HepG2 (cell line): ENCODE measurements at regions not wholly inside any gene's neighbourhood (a gene's known extent, or its start where the extent isn't known, plus 50 kb on each side); places are given as distances from the start of the nearest gene placed in this dataset.

ENCODE experiments used
- ATAC-seq: fragments of 200-7000 bp; cut with Tn5 transposase; 3 replicates; pipeline ENCODE4 v1.9.1; 2020; ENCODE audit warnings: mild to moderate bottlenecking, moderate library complexity
- BruUV-seq: library from RNA; stranded (reverse); fragments of 400-500 nt; replicated peaks from 2 replicates; lab custom pipeline; 2021; lab: Mats Ljungman, UMichigan
- CTCF ChIA-PET: fragments of 300-600 bp; formaldehyde crosslinking; extraction: SDS; loops from one replicate; lab custom pipeline; 2021; ENCODE audit warnings: low total read pairs, inconsistent platforms, low intra/inter-chr PET ratio; lab: Yijun Ruan, JAX
- POLR2A ChIA-PET: fragments of 350-600 bp; sonication (Branson Sonifier 250); formaldehyde crosslinking; loops from one replicate; lab custom pipeline; 2020; ENCODE audit warnings: antibody characterized with exemption, inconsistent platforms; lab: Yijun Ruan, JAX
- DNase-seq: peaks from one replicate; pipeline ENCODE4 v3.0.0-alpha.2; 2015; ENCODE audit warnings: low spot score
- FAIRE-seq: peaks from 3 replicates; lab custom pipeline; 2011; peaks lifted over from hg19 to GRCh38; lab: Jason Lieb, UNC
- H2AFZ ChIP-seq: one replicate; pipeline ENCODE4 v1.6.1; 2011; ENCODE audit warnings: low read length, inconsistent platforms
- H3K27ac ChIP-seq: fragments of 300-600 bp; 3 replicates; pipeline ENCODE4 v1.8.0; 2011; ENCODE audit warnings: mixed run types, mild to moderate bottlenecking, mixed read lengths, low read length, inconsistent platforms; ENCODE audit not compliant: insufficient read depth; ENCODE audit errors: extremely low read length
- H3K27me3 ChIP-seq, 2 experiments: fragments of 200-600 bp in 1 of 2; 2 replicates in 1 of 2; 3 replicates in 1 of 2; pipeline versions ENCODE4 v1.6.0 to v1.8.0; 2011; ENCODE audit warnings: low read length in 2 of 2, mild to moderate bottlenecking in 2 of 2, moderate library complexity in 2 of 2, inconsistent platforms in 1 of 2; ENCODE audit not compliant: insufficient read depth in 2 of 2, control insufficient read depth in 1 of 2
- H3K36me3 ChIP-seq, 2 experiments: fragments of 200-600 bp in 1 of 2; replicated peaks in 1 of 2; 2 replicates in 1 of 2; 3 replicates in 1 of 2; pipeline versions ENCODE4 v1.5.1 to v1.8.0; 2011; ENCODE audit warnings: low read length in 2 of 2, inconsistent platforms in 1 of 2; ENCODE audit not compliant: insufficient read depth in 2 of 2, control insufficient read depth in 1 of 2
- H3K4me1 ChIP-seq: 2 replicates; pipeline ENCODE4 v1.5.1; 2012; ENCODE audit warnings: low read length, inconsistent platforms; ENCODE audit not compliant: insufficient read depth
- H3K4me2 ChIP-seq: 2 replicates; pipeline ENCODE4 v1.6.0; 2011; ENCODE audit warnings: low read depth, low read length, inconsistent platforms
- H3K4me3 ChIP-seq, 3 experiments: fragments of 200-600 bp in 1 of 3; sonication (generic), shearing (Covaris generic) in 1 of 3; replicated peaks in 1 of 3; 2 replicates each; pipeline ENCODE4 v1.5.1; 2011 to 2016; ENCODE audit warnings: low read length in 3 of 3, inconsistent platforms in 2 of 3, low read depth in 2 of 3, mild to moderate bottlenecking in 2 of 3, control low read depth in 1 of 3, mixed read lengths in 1 of 3; ENCODE audit not compliant: insufficient read depth in 1 of 3
- H3K79me2 ChIP-seq: one replicate; pipeline ENCODE4 v1.6.1; 2011; ENCODE audit warnings: low read length, inconsistent platforms; ENCODE audit not compliant: insufficient read depth
- H3K9ac ChIP-seq: 2 replicates; pipeline ENCODE4 v1.6.0; 2011; ENCODE audit warnings: mild to moderate bottlenecking, low read depth, low read length, inconsistent platforms; ENCODE audit not compliant: insufficient read depth
- H3K9me3 ChIP-seq: 2 replicates; pipeline ENCODE4 v1.5.1; 2012; ENCODE audit warnings: mild to moderate bottlenecking, low read length
- H4K20me1 ChIP-seq: 2 replicates; pipeline ENCODE4 v1.6.0; 2011; ENCODE audit warnings: inconsistent platforms, mild to moderate bottlenecking, low read length, moderate library complexity; ENCODE audit not compliant: insufficient read depth
- AHR ChIP-seq: IDR thresholded peaks from 2 replicates; pipeline ENCODE4 v1.6.1; 2018; ENCODE audit warnings: missing genetic modification reagents, missing compliant biosample characterization
- ZNF709 ChIP-seq: sonication (generic); formaldehyde crosslinking; IDR thresholded peaks from 2 replicates; pipeline ENCODE4 v1.5.0; 2020; ENCODE audit warnings: mild to moderate bottlenecking, missing genetic modification reagents
- WGBS: methylation state at CpG from one replicate; pipeline ENCODE4 v1.1.6; 2017; ENCODE audit warnings: low lambda C conversion rate; 5-methylcytosine and 5-hydroxymethylcytosine counted together
- in situ Hi-C: cut with HindIII; loops from 2 replicates; pipeline ENCODE4 v1.10.0; 2017; ENCODE audit warnings: low pct_unique_long_range_greater_than_20kb; ENCODE audit not compliant: extremely low pct_ligation_motif_present
- intact Hi-C: fragments of 100-400 bp; cut with micrococcal nuclease; formaldehyde crosslinking; loops from one replicate; pipeline ENCODE4 v1.10.0; 2022; ENCODE audit not compliant: unreplicated experiment
- TF ChIP-seq, protein P1 (sequence below): sonication (generic); formaldehyde crosslinking; conservative IDR thresholded peaks from 2 replicates; pipeline ENCODE4 v1.5.0; 2020; ENCODE audit warnings: missing genetic modification reagents
- TF ChIP-seq, protein P2 (sequence below): sonication (generic); formaldehyde crosslinking; IDR thresholded peaks from 2 replicates; pipeline ENCODE4 v1.4.0; 2020; ENCODE audit warnings: missing genetic modification reagents
- TF ChIP-seq, protein P3 (sequence below): sonication (generic); formaldehyde crosslinking; IDR thresholded peaks from 2 replicates; pipeline ENCODE4 v1.4.0; 2020; ENCODE audit warnings: missing genetic modification reagents, mild to moderate bottlenecking, borderline replicate concordance
- TF ChIP-seq, protein P4 (sequence below): sonication (generic); formaldehyde crosslinking; IDR thresholded peaks from 2 replicates; pipeline ENCODE4 v1.8.0; 2022; ENCODE audit warnings: mild to moderate bottlenecking, missing genetic modification reagents, borderline replicate concordance

DNA sequence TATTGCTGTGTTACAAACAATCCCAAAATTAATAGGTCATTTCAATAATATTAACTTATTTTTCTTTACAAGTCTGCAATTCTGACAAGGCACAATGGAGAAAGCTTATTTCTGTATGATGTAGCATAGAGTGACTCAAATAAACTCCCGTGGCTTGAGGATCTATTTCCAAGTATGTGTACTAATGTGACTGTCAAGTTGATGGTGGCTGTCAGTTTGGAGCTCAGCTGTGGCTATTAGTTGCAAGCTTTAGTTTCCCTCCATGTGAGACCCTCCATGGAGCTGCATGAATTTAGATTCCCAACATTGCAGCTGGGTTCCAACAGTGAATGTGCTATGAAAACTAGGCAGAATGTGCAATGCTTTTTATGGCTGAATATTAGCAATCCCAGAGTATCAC lies 515.5 kb upstream of the GBE1 start:
- H3K27ac ChIP-seq = no peak overlapping the region
- ChIA-PET POLR2A (no interaction called here), CTCF (no interaction called here)
- H4K20me1 ChIP-seq = no peaks in the 10 kb centered on the region
- FAIRE-seq (no peak), ATAC-seq (no peak), DNase-seq (no peak)
- no peak overlapping the region for H3K9ac ChIP-seq
- no peaks in the 10 kb centered on the region for H3K36me3 ChIP-seq
- intact Hi-C loops = no loop called here
- no peaks in the 10 kb centered on the region for H3K79me2 ChIP-seq
- H3K9me3 ChIP-seq = no peaks in the 10 kb centered on the region
- 67% methylated on average over 1 of the region's 1 CpG for WGBS
- no peak overlapping the region for H3K4me3 ChIP-seq
- H3K27me3 ChIP-seq = no peaks in the 10 kb centered on the region
- no peak overlapping the region for H3K4me2 ChIP-seq
- BruUV-seq = no TSS peak
- no peak overlapping the region for H2AFZ ChIP-seq
- in situ Hi-C loops = no loop called here
- TF ChIP-seq AHR (no peak), ZNF709 (CRISPR knock-in tag) (no peak)
- TF ChIP-seq, protein P1, sequence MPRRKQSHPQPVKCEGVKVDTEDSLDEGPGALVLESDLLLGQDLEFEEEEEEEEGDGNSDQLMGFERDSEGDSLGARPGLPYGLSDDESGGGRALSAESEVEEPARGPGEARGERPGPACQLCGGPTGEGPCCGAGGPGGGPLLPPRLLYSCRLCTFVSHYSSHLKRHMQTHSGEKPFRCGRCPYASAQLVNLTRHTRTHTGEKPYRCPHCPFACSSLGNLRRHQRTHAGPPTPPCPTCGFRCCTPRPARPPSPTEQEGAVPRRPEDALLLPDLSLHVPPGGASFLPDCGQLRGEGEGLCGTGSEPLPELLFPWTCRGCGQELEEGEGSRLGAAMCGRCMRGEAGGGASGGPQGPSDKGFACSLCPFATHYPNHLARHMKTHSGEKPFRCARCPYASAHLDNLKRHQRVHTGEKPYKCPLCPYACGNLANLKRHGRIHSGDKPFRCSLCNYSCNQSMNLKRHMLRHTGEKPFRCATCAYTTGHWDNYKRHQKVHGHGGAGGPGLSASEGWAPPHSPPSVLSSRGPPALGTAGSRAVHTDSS (CRISPR knock-in tag) = no peak
- TF ChIP-seq, protein P2, sequence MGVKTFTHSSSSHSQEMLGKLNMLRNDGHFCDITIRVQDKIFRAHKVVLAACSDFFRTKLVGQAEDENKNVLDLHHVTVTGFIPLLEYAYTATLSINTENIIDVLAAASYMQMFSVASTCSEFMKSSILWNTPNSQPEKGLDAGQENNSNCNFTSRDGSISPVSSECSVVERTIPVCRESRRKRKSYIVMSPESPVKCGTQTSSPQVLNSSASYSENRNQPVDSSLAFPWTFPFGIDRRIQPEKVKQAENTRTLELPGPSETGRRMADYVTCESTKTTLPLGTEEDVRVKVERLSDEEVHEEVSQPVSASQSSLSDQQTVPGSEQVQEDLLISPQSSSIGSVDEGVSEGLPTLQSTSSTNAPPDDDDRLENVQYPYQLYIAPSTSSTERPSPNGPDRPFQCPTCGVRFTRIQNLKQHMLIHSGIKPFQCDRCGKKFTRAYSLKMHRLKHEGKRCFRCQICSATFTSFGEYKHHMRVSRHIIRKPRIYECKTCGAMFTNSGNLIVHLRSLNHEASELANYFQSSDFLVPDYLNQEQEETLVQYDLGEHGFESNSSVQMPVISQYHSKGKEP = no peak
- TF ChIP-seq, protein P3, sequence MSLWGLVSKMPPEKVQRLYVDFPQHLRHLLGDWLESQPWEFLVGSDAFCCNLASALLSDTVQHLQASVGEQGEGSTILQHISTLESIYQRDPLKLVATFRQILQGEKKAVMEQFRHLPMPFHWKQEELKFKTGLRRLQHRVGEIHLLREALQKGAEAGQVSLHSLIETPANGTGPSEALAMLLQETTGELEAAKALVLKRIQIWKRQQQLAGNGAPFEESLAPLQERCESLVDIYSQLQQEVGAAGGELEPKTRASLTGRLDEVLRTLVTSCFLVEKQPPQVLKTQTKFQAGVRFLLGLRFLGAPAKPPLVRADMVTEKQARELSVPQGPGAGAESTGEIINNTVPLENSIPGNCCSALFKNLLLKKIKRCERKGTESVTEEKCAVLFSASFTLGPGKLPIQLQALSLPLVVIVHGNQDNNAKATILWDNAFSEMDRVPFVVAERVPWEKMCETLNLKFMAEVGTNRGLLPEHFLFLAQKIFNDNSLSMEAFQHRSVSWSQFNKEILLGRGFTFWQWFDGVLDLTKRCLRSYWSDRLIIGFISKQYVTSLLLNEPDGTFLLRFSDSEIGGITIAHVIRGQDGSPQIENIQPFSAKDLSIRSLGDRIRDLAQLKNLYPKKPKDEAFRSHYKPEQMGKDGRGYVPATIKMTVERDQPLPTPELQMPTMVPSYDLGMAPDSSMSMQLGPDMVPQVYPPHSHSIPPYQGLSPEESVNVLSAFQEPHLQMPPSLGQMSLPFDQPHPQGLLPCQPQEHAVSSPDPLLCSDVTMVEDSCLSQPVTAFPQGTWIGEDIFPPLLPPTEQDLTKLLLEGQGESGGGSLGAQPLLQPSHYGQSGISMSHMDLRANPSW = no peak
- TF ChIP-seq, protein P4, sequence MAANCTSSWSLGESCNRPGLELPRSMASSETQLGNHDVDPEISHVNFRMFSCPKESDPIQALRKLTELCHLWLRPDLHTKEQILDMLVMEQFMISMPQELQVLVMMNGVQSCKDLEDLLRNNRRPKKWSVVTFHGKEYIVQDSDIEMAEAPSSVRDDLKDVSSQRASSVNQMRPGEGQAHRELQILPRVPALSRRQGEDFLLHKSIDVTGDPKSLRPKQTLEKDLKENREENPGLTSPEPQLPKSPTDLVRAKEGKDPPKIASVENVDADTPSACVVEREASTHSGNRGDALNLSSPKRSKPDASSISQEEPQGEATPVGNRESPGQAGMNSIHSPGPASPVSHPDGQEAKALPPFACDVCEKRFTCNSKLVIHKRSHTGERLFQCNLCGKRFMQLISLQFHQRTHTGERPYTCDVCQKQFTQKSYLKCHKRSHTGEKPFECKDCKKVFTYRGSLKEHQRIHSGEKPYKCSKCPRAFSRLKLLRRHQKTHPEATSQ (CRISPR knock-in tag) = no peak
- H3K4me1 ChIP-seq = peaks cover 11% of the 10 kb centered on the region; the same call in 1 of the 2 replicates
